ENCODE measurements at regions not wholly inside any gene's neighbourhood (a gene's known extent, or its start where the extent isn't known, plus 50 kb on each side); places are given as distances from the start of the nearest gene placed in this dataset.

GRCh38 chr22:23380911-23381310 is 199.2 kb downstream of the IGLL1 start:
- H2BK15ac ChIP-seq (ENCODE audit: low read depth, low read length) = no peak overlapping the region
- ChIA-PET CTCF (no interaction called here), POLR2A (ENCODE audit: unreplicated experiment) (no interaction called here)
- DNase-seq (no peak), ATAC-seq (ENCODE audit: low read depth) (no peak)
- H3K9me3 ChIP-seq (ENCODE audit: control insufficient read depth, insufficient read depth, low read length) = no peaks in the 10 kb centered on the region
- no peak overlapping the region for H3K4me3 ChIP-seq (ENCODE audit: insufficient read depth, low read depth, low read length)
- no peak overlapping the region for H3K4ac ChIP-seq (ENCODE audit: low read depth, low read length)
- dilution Hi-C loops (cut with HindIII; ENCODE audit: low sequenced_read_pairs, unreplicated experiment) = no loop called here
- WGBS, 2 experiments (ENCODE audit: extremely low coverage in 2 of 2, insufficient read length in 1 of 2) = 86% methylated on average over 4 of the region's 4 CpGs; no CpG with 5 or more reads in 1 of the 2 experiments
- no peak overlapping the region for H2AFZ ChIP-seq (replicated peaks; ENCODE audit: low read length, poor library complexity)
- no peak overlapping the region for H3K18ac ChIP-seq (ENCODE audit: low read depth, low read length)
- no peaks in the 10 kb centered on the region for H3K79me1 ChIP-seq (ENCODE audit: low read depth in 1 of 2, low read length in 2 of 2)
- H2AK5ac ChIP-seq (ENCODE audit: low read depth, low read length) = no peak overlapping the region
- H4K20me1 ChIP-seq (ENCODE audit: insufficient read depth, low read length) = no peaks in the 10 kb centered on the region
- H3K4me1 ChIP-seq (ENCODE audit: control insufficient read depth, insufficient read depth, low read length) = no peaks in the 10 kb centered on the region
- no peak overlapping the region for H3K23ac ChIP-seq (ENCODE audit: low read depth, low read length)
- H2BK5ac ChIP-seq (ENCODE audit: low read depth, low read length, poor library complexity, severe bottlenecking) = no peak overlapping the region
- H3K14ac ChIP-seq (replicated peaks; ENCODE audit: low read depth, low read length) = no peak overlapping the region
- H3K27ac ChIP-seq (ENCODE audit: insufficient read depth, low read length) = no peak overlapping the region
- H3K36me3 ChIP-seq (ENCODE audit: control insufficient read depth, insufficient read depth, low read length) = no peaks in the 10 kb centered on the region
- H4K8ac ChIP-seq (ENCODE audit: low read depth in 2 of 2, low read length in 2 of 2) = no peak overlapping the region
- no peak overlapping the region for H3K9ac ChIP-seq (ENCODE audit: low read depth, low read length)
- H3K56ac ChIP-seq (ENCODE audit: extremely low read depth, insufficient read depth, low read length) = no peak overlapping the region
- in situ Hi-C loops (cut with MboI; ENCODE audit: low sequenced_read_pairs) = no loop called here
- no peak overlapping the region for H2BK120ac ChIP-seq (ENCODE audit: low read depth, low read length)
- no TSS peak for BruUV-seq (replicated peaks)
- intact Hi-C loops (cut with micrococcal nuclease) = no loop called here
- no peak overlapping the region for H2BK20ac ChIP-seq (ENCODE audit: low read depth, low read length)
- H3K9me1 ChIP-seq (ENCODE audit: insufficient read depth, low read length) = no peaks in the 10 kb centered on the region
- no peak overlapping the region for H2AK9ac ChIP-seq (replicated peaks; ENCODE audit: low read depth, low read length, poor library complexity)
- TF ChIP-seq, protein P1, sequence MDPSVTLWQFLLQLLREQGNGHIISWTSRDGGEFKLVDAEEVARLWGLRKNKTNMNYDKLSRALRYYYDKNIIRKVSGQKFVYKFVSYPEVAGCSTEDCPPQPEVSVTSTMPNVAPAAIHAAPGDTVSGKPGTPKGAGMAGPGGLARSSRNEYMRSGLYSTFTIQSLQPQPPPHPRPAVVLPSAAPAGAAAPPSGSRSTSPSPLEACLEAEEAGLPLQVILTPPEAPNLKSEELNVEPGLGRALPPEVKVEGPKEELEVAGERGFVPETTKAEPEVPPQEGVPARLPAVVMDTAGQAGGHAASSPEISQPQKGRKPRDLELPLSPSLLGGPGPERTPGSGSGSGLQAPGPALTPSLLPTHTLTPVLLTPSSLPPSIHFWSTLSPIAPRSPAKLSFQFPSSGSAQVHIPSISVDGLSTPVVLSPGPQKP (IDR thresholded peaks at IDR 0.05; ENCODE audit: borderline replicate concordance, low read depth, low read length) = no peak
- TF ChIP-seq POLR2A (IDR thresholded peaks at IDR 0.05; ENCODE audit: low read depth, low read length) (no peak), MAFK (IDR thresholded peaks at IDR 0.05; ENCODE audit: low read depth, low read length) (no peak), NFE2L2 (IDR thresholded peaks at IDR 0.05; ENCODE audit: low read depth, low read length) (no peak), RCOR1 (IDR thresholded peaks at IDR 0.05; ENCODE audit: insufficient replicate concordance, low read length) (no peak), RFX5 (IDR thresholded peaks at IDR 0.05; ENCODE audit: low read depth, low read length) (no peak)
- TF ChIP-seq, protein P2, sequence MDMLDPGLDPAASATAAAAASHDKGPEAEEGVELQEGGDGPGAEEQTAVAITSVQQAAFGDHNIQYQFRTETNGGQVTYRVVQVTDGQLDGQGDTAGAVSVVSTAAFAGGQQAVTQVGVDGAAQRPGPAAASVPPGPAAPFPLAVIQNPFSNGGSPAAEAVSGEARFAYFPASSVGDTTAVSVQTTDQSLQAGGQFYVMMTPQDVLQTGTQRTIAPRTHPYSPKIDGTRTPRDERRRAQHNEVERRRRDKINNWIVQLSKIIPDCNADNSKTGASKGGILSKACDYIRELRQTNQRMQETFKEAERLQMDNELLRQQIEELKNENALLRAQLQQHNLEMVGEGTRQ (IDR thresholded peaks at IDR 0.05; ENCODE audit: low read depth, low read length) = no peak
- H3K4me2 ChIP-seq (ENCODE audit: low read depth, low read length) = no peak overlapping the region
- no peak overlapping the region for H4K91ac ChIP-seq (ENCODE audit: insufficient read depth, low read depth, low read length)
- H4K5ac ChIP-seq (ENCODE audit: low read depth, low read length) = no peak overlapping the region
- peaks cover 7% of the 10 kb centered on the region; the same call in 1 of the 2 replicates for H3K27me3 ChIP-seq (ENCODE audit: control insufficient read depth, insufficient read depth, low read length)

Data from IMR-90 (cell line).